H1 (cell line): ENCODE measurements at regions not wholly inside any gene's neighbourhood (a gene's known extent, or its start where the extent isn't known, plus 50 kb on each side); places are given as distances from the start of the nearest gene placed in this dataset.

ENCODE experiments used
- CHD1 ChIP-seq: IDR thresholded peaks from 2 replicates; pipeline ENCODE4 v1.6.1; 2012; ENCODE audit warnings: low read depth, low read length, improper control_type of control experiment
- EGR1 ChIP-seq: IDR thresholded peaks from 2 replicates; pipeline ENCODE4 v1.6.1; 2011; ENCODE audit warnings: low read depth, low read length, borderline replicate concordance
- EZH2 ChIP-seq: fragments of 200-600 bp; sonication (generic); IDR thresholded peaks from 2 replicates; pipeline ENCODE4 v1.7.1; 2012; ENCODE audit warnings: low read depth, mild to moderate bottlenecking, moderate library complexity, low read length, inconsistent platforms; ENCODE audit not compliant: severe bottlenecking
- NRF1 ChIP-seq: IDR thresholded peaks from 2 replicates; pipeline ENCODE4 v1.6.1; 2011; ENCODE audit warnings: mild to moderate bottlenecking, low read depth, low read length, improper control_type of control experiment
- RXRA ChIP-seq: IDR thresholded peaks from 2 replicates; pipeline ENCODE4 v1.6.1; 2011; ENCODE audit warnings: low read depth, mild to moderate bottlenecking, low read length, moderate library complexity; ENCODE audit not compliant: insufficient read depth
- SP1 ChIP-seq: IDR thresholded peaks from 2 replicates; pipeline ENCODE4 v1.6.1; 2011; ENCODE audit warnings: low read depth, low read length
- SP2 ChIP-seq: IDR thresholded peaks from 2 replicates; pipeline ENCODE4 v1.6.1; 2012; ENCODE audit warnings: mild to moderate bottlenecking, low read length, inconsistent platforms
- SP4 ChIP-seq: IDR thresholded peaks from 2 replicates; pipeline ENCODE4 v1.6.1; 2012; ENCODE audit warnings: low read length, inconsistent platforms

DNA sequence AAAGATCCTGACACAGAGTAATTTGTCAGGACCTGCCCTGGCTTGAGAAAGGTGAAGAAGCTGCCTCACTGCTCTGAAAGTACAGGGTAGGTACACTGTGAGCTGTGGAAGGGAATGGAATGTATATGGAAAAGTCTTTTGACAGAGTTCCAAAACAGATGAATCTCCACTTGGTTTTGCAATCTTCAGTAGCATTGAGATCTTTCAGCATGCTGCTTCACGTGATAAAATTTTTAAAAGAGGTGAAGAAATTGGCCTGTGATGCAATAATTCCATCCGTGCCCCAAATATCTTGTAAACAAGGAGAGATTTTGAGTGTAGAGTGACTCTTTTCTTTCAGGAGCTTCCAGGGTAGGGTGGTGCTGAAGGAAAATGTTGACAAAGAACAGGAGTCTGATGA, 123.1 kb downstream of the OSR1 start (continued):
- TF ChIP-seq EGR1 (no peak), CHD1 (no peak), RXRA (no peak), SP4 (no peak), SP2 (no peak), EZH2 (no peak), NRF1 (no peak), SP1 (no peak)
